Esophagus muscularis mucosa (tissue), 3 donors: ENCODE measurements at regions not wholly inside any gene's neighbourhood (a gene's known extent, or its start where the extent isn't known, plus 50 kb on each side); places are given as distances from the start of the nearest gene placed in this dataset.

Experiments
- CTCF ChIP-seq, 3 experiments: fragments of 200-600 bp in 2 of 3; fragments of 450-650 bp in 1 of 3; sonication (generic) in 2 of 3; IDR thresholded peaks; one replicate each; pipeline ENCODE4 v1.5.1; 2017 to 2019; ENCODE audit warnings: antibody characterized with exemption in 3 of 3, mild to moderate bottlenecking in 2 of 3, moderate library complexity in 1 of 3
- EP300 ChIP-seq: sonication (generic); formaldehyde crosslinking; IDR thresholded peaks from one replicate; pipeline ENCODE4 v1.6.1; 2017; ENCODE audit warnings: antibody characterized with exemption

GRCh38 chr12:29921307-29921706 is 137.6 kb upstream of the TMTC1 start:
- TF ChIP-seq CTCF (IDR thresholded peaks at IDR 0.05) (no peak), EP300 (no peak)
